HEK293 (cell line): ENCODE measurements at regions not wholly inside any gene's neighbourhood (a gene's known extent, or its start where the extent isn't known, plus 50 kb on each side); places are given as distances from the start of the nearest gene placed in this dataset.

Experiments used
- CTCF ChIA-PET: fragments of 350-600 bp; formaldehyde crosslinking; extraction: SDS; loops from one replicate; lab custom pipeline; 2021; ENCODE audit warnings: antibody characterized with exemption; lab: Yijun Ruan, JAX
- POLR2A ChIA-PET: fragments of 300-600 bp; formaldehyde crosslinking; extraction: SDS; loops from one replicate; lab custom pipeline; 2020; ENCODE audit warnings: antibody characterized with exemption, inconsistent platforms; lab: Yijun Ruan, JAX
- H3K27ac ChIP-seq: fragments of 200-500 bp; sonication (Bioruptor generic); 2 replicates; pipeline ENCODE4 v1.5.1; 2014; ENCODE audit warnings: low read depth, low read length, control low read depth, inconsistent platforms; ENCODE audit errors: extremely low read depth
- H3K36me3 ChIP-seq, 2 experiments: fragments of 200-500 bp in 1 of 2; sonication (Bioruptor generic) in 1 of 2; 1 replicate in 1 of 2; 2 replicates in 1 of 2; pipeline ENCODE4 v1.5.1; 2014 to 2017; ENCODE audit warnings: inconsistent platforms in 2 of 2, low read length in 2 of 2; ENCODE audit not compliant: control insufficient read depth in 2 of 2, insufficient read depth in 1 of 2
- H3K4me1 ChIP-seq: fragments of 200-500 bp; sonication (Bioruptor generic); 2 replicates; pipeline ENCODE4 v1.5.1; 2014; ENCODE audit warnings: mild to moderate bottlenecking, low read length, inconsistent platforms; ENCODE audit not compliant: control insufficient read depth, insufficient read depth
- H3K4me3 ChIP-seq: 2 replicates; pipeline ENCODE4 v1.5.1; 2011; ENCODE audit warnings: low read depth, mild to moderate bottlenecking, control low read depth, low read length, moderate library complexity
- H3K9me3 ChIP-seq: fragments of 200-500 bp; sonication (Bioruptor generic); 2 replicates; pipeline ENCODE4 v1.5.1; 2014; ENCODE audit warnings: low read depth, low read length, inconsistent platforms; ENCODE audit not compliant: control insufficient read depth, insufficient read depth
- MEIS1 ChIP-seq: sonication (generic); formaldehyde crosslinking; IDR thresholded peaks from 2 replicates; pipeline ENCODE4 v1.8.1; 2022; ENCODE audit warnings: missing genetic modification reagents, mild to moderate bottlenecking, borderline replicate concordance
- SETDB1 ChIP-seq: IDR thresholded peaks from one replicate; pipeline ENCODE4 v1.6.1; 2017; ENCODE audit warnings: mild to moderate bottlenecking, low read length, moderate library complexity, mixed read lengths; ENCODE audit not compliant: insufficient read length
- ZFP41 ChIP-seq: fragments of 450-650 bp; formaldehyde crosslinking; IDR thresholded peaks from 2 replicates; pipeline ENCODE4 v1.5.1; 2016; ENCODE audit warnings: missing biosample characterization, missing genetic modification characterization, borderline replicate concordance
- ZNF133 ChIP-seq: fragments of 450-650 bp; formaldehyde crosslinking; IDR thresholded peaks from 2 replicates; pipeline ENCODE4 v1.5.1; 2016; ENCODE audit warnings: missing biosample characterization, missing genetic modification characterization
- ZNF175 ChIP-seq: fragments of 450-650 bp; formaldehyde crosslinking; IDR thresholded peaks from 2 replicates; pipeline ENCODE4 v1.5.1; 2016; ENCODE audit warnings: missing biosample characterization, missing genetic modification characterization
- ZNF223 ChIP-seq: fragments of 450-650 bp; formaldehyde crosslinking; IDR thresholded peaks from 2 replicates; pipeline ENCODE4 v1.5.1; 2016; ENCODE audit warnings: missing biosample characterization, missing genetic modification characterization
- ZNF426 ChIP-seq: fragments of 450-650 bp; formaldehyde crosslinking; IDR thresholded peaks from 2 replicates; pipeline ENCODE4 v1.5.1; 2017; ENCODE audit warnings: missing biosample characterization, missing genetic modification characterization, mild to moderate bottlenecking, inconsistent platforms, moderate library complexity
- ZNF433 ChIP-seq: fragments of 450-650 bp; formaldehyde crosslinking; IDR thresholded peaks from 2 replicates; pipeline ENCODE4 v1.5.1; 2016; ENCODE audit warnings: missing biosample characterization, missing genetic modification characterization, low read depth
- ZNF521 ChIP-seq: fragments of 450-650 bp; formaldehyde crosslinking; IDR thresholded peaks from 2 replicates; pipeline ENCODE4 v1.5.1; 2017; ENCODE audit warnings: missing biosample characterization, mild to moderate bottlenecking, missing genetic modification characterization
- ZNF548 ChIP-seq: fragments of 450-650 bp; formaldehyde crosslinking; IDR thresholded peaks from 2 replicates; pipeline ENCODE4 v1.5.1; 2016; ENCODE audit warnings: missing biosample characterization, missing genetic modification characterization
- ZNF621 ChIP-seq: fragments of 450-650 bp; formaldehyde crosslinking; IDR thresholded peaks from 2 replicates; pipeline ENCODE4 v1.5.1; 2017; ENCODE audit warnings: missing biosample characterization, missing genetic modification characterization
- ZNF658 ChIP-seq: fragments of 450-650 bp; formaldehyde crosslinking; IDR thresholded peaks from 2 replicates; pipeline ENCODE4; 2016; ENCODE audit warnings: missing biosample characterization, missing genetic modification characterization
- ZNF830 ChIP-seq: fragments of 450-650 bp; IDR thresholded peaks from 2 replicates; pipeline ENCODE4 v1.5.0; 2018; ENCODE audit warnings: missing biosample characterization, missing genetic modification characterization, low read depth, mild to moderate bottlenecking, moderate library complexity
- TF ChIP-seq, protein P1 (sequence below): fragments of 450-650 bp; formaldehyde crosslinking; IDR thresholded peaks from 2 replicates; pipeline ENCODE4 v1.5.1; 2016; ENCODE audit warnings: missing biosample characterization, missing genetic modification characterization
- TF ChIP-seq, protein P2 (sequence below): fragments of 450-650 bp; formaldehyde crosslinking; IDR thresholded peaks from 2 replicates; pipeline ENCODE4 v1.5.1; 2016; ENCODE audit warnings: missing biosample characterization, missing genetic modification characterization
- TF ChIP-seq, protein P3 (sequence below): fragments of 450-650 bp; formaldehyde crosslinking; IDR thresholded peaks from 2 replicates; pipeline ENCODE4 v1.5.1; 2016; ENCODE audit warnings: missing biosample characterization, missing genetic modification characterization
- TF ChIP-seq, protein P4 (sequence below): fragments of 450-650 bp; formaldehyde crosslinking; IDR thresholded peaks from 2 replicates; pipeline ENCODE4 v1.5.1; 2016; ENCODE audit warnings: missing biosample characterization, missing genetic modification characterization

DNA sequence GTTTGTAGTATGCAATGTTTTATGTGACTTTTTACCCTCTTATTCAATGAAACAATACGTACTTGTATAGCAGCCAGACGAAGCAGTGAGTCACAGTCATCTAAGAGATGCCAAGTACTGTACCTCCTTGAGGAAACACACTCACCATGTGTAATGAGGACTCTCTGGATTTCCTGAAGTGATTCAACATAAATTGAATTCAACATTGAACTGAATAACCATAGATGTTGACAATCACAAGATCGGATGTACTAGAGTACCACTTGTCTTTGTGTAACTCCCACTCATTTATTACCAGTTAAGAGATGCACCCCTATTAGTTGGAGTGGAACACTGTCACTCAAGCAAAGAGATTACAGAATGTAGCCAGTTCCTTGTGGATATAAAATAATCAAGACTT lies 175.2 kb upstream of the HMGA2 start (continued):
- TF ChIP-seq ZNF175 (tag by site-specific recombination) = no peak
- TF ChIP-seq SETDB1 = peak; percentile 13
- no peak for TF ChIP-seq ZNF621 (tag by site-specific recombination)

DNA sequence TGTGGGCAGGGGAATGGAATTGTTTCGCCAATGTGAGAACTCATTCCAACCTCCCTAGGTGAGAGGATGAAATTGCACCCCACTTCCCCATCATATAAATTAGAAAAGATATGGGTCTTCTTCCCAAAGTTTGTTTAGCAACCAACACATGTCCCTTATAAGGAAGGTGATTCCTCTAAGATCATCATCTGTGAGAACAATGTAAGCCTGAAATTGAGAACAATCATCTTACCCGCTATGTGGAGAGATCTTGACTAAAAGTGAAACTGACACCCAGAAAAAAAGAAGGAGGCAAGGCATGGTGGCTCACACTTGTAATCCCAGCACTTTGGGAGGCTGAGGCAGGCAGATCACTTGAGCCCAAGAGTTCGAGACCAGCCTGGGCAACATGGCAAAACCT lies 173.2 kb upstream of the HMGA2 start:
- no peak overlapping the region for H3K4me3 ChIP-seq
- TF ChIP-seq, protein P1, sequence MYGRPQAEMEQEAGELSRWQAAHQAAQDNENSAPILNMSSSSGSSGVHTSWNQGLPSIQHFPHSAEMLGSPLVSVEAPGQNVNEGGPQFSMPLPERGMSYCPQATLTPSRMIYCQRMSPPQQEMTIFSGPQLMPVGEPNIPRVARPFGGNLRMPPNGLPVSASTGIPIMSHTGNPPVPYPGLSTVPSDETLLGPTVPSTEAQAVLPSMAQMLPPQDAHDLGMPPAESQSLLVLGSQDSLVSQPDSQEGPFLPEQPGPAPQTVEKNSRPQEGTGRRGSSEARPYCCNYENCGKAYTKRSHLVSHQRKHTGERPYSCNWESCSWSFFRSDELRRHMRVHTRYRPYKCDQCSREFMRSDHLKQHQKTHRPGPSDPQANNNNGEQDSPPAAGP (tag by site-specific recombination) = no peak
- TF ChIP-seq ZNF426 (tag by site-specific recombination) (no peak), ZNF658 (no peak), ZFP41 (no peak), ZNF621 (tag by site-specific recombination) (no peak), ZNF223 (no peak), ZNF548 (tag by site-specific recombination) (no peak)
- TF ChIP-seq, protein P2, sequence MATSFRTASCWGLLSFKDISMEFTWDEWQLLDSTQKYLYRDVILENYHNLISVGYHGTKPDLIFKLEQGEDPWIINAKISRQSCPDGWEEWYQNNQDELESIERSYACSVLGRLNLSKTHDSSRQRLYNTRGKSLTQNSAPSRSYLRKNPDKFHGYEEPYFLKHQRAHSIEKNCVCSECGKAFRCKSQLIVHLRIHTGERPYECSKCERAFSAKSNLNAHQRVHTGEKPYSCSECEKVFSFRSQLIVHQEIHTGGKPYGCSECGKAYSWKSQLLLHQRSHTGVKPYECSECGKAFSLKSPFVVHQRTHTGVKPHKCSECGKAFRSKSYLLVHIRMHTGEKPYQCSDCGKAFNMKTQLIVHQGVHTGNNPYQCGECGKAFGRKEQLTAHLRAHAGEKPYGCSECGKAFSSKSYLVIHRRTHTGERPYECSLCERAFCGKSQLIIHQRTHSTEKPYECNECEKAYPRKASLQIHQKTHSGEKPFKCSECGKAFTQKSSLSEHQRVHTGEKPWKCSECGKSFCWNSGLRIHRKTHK = no peak
- H3K9me3 ChIP-seq = no peaks in the 10 kb centered on the region
- no peak overlapping the region for H3K27ac ChIP-seq
- H3K4me1 ChIP-seq = peaks cover 3% of the 10 kb centered on the region
- no peaks in the 10 kb centered on the region for H3K36me3 ChIP-seq
- CTCF ChIA-PET = interaction anchor here (0.6 kb wide), 1 partner anchor 9 kb away, joined by 3 read pairs; no protein-coding TSS in a partner anchor
- POLR2A ChIA-PET = no interaction called here

DNA sequence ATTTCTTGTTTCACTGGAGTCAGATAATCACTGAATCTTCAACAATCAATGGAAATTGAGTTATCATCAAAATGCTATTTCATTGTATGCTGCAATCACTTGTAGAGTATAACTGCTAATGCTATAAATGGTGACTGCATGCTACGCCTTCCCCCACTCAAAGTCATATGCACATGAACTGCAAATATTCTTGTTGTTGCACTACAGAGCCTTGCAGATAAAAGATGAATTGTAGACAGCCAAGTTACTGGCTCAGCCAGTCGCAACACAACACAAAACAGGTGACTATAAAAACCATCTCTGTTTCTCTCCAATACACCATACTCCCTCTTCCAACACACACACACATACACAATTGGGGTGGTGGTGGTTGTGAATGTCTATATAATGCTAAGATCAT lies 171.0 kb upstream of the HMGA2 start:
- Histone ChIP-seq H3K9me3 (no peaks in the 10 kb centered on the region), H3K4me3 (no peak overlapping the region), H3K4me1 (peaks cover 10% of the 10 kb centered on the region), H3K27ac (no peak overlapping the region), H3K36me3 (no peaks in the 10 kb centered on the region)
- CTCF ChIA-PET = no interaction called here
- POLR2A ChIA-PET = no interaction called here
- TF ChIP-seq, protein P3, sequence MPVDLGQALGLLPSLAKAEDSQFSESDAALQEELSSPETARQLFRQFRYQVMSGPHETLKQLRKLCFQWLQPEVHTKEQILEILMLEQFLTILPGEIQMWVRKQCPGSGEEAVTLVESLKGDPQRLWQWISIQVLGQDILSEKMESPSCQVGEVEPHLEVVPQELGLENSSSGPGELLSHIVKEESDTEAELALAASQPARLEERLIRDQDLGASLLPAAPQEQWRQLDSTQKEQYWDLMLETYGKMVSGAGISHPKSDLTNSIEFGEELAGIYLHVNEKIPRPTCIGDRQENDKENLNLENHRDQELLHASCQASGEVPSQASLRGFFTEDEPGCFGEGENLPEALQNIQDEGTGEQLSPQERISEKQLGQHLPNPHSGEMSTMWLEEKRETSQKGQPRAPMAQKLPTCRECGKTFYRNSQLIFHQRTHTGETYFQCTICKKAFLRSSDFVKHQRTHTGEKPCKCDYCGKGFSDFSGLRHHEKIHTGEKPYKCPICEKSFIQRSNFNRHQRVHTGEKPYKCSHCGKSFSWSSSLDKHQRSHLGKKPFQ (tag by site-specific recombination) = no peak
- TF ChIP-seq, protein P4, sequence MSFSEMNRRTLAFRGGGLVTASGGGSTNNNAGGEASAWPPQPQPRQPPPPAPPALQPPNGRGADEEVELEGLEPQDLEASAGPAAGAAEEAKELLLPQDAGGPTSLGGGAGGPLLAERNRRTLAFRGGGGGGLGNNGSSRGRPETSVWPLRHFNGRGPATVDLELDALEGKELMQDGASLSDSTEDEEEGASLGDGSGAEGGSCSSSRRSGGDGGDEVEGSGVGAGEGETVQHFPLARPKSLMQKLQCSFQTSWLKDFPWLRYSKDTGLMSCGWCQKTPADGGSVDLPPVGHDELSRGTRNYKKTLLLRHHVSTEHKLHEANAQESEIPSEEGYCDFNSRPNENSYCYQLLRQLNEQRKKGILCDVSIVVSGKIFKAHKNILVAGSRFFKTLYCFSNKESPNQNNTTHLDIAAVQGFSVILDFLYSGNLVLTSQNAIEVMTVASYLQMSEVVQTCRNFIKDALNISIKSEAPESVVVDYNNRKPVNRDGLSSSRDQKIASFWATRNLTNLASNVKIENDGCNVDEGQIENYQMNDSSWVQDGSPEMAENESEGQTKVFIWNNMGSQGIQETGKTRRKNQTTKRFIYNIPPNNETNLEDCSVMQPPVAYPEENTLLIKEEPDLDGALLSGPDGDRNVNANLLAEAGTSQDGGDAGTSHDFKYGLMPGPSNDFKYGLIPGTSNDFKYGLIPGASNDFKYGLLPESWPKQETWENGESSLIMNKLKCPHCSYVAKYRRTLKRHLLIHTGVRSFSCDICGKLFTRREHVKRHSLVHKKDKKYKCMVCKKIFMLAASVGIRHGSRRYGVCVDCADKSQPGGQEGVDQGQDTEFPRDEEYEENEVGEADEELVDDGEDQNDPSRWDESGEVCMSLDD (tag by site-specific recombination) = no peak
- TF ChIP-seq ZNF433 (tag by site-specific recombination) = no peak
- no peak for TF ChIP-seq MEIS1
- TF ChIP-seq ZNF521 (tag by site-specific recombination) = no peak
- no peak for TF ChIP-seq ZFP41
- TF ChIP-seq ZNF830 = no peak
- TF ChIP-seq ZNF133 (tag by site-specific recombination) = no peak
